GM12872 (cell line): ENCODE measurements at regions not wholly inside any gene's neighbourhood (a gene's known extent, or its start where the extent isn't known, plus 50 kb on each side); places are given as distances from the start of the nearest gene placed in this dataset.

Experiments
- TF ChIP-seq, protein P1 (sequence below): IDR thresholded peaks from 3 replicates; pipeline ENCODE4 v1.5.1; 2011; ENCODE audit warnings: low read depth, mild to moderate bottlenecking, low read length, moderate library complexity; ENCODE audit not compliant: insufficient read depth

DNA sequence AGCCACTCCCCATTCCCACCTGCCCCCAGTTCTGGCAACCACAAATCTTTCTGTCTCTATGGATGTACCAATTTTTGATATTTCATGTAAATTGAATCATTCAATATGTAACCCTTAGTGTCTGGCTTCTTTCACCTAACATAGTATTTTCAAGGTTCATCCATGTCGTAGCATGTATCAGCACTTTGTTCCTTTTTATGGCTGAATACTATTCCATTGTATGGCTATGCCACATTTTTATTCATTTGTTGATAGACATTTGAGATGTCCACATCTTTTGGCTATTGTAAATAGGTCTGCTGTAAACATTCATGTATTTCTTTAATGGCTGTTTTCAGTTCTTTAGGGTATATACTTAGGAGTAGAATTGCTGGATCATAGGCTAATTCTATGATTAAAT lies 270.5 kb downstream of the FGFR2 start:
- TF ChIP-seq, protein P1, sequence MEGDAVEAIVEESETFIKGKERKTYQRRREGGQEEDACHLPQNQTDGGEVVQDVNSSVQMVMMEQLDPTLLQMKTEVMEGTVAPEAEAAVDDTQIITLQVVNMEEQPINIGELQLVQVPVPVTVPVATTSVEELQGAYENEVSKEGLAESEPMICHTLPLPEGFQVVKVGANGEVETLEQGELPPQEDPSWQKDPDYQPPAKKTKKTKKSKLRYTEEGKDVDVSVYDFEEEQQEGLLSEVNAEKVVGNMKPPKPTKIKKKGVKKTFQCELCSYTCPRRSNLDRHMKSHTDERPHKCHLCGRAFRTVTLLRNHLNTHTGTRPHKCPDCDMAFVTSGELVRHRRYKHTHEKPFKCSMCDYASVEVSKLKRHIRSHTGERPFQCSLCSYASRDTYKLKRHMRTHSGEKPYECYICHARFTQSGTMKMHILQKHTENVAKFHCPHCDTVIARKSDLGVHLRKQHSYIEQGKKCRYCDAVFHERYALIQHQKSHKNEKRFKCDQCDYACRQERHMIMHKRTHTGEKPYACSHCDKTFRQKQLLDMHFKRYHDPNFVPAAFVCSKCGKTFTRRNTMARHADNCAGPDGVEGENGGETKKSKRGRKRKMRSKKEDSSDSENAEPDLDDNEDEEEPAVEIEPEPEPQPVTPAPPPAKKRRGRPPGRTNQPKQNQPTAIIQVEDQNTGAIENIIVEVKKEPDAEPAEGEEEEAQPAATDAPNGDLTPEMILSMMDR: no peak

DNA sequence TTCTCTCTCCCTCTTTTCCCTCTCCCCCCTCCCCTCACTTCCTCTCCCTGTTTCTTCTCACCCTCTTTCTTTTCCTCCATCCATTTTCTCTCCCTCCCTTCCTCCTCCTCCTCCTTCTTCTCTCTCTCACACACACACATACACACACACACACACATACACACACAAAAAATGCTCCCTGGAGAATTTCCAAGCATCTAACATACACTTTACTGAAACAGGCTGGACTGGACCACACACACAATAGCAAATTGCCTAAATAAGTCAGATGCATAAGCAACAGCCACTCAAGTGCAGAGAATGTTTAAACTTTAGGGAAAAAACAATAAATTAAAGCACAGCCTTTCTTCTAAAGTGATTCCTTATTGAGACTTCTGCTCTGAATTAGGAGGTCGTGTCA lies 267.7 kb downstream of the FGFR2 start:
- TF ChIP-seq, protein P1: no peak

DNA sequence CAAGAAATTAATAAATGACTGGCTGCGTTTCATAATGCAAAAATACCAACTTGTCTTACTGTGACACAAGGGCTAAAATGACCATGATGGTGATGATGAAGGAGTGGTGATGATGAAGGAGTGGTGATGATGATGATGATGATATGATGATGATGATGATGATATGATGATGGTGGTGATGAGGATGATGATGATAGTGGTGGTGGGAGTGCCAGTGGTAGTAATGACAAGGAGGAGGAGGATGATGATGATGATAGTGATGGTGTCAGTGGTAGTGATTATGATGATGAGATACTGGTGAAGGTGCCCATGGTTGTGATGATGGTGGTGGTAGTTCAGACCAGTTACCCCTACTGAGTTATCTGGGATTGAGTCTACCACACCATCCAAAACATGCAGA lies 265.9 kb downstream of the FGFR2 start:
- TF ChIP-seq, protein P1: no peak

DNA sequence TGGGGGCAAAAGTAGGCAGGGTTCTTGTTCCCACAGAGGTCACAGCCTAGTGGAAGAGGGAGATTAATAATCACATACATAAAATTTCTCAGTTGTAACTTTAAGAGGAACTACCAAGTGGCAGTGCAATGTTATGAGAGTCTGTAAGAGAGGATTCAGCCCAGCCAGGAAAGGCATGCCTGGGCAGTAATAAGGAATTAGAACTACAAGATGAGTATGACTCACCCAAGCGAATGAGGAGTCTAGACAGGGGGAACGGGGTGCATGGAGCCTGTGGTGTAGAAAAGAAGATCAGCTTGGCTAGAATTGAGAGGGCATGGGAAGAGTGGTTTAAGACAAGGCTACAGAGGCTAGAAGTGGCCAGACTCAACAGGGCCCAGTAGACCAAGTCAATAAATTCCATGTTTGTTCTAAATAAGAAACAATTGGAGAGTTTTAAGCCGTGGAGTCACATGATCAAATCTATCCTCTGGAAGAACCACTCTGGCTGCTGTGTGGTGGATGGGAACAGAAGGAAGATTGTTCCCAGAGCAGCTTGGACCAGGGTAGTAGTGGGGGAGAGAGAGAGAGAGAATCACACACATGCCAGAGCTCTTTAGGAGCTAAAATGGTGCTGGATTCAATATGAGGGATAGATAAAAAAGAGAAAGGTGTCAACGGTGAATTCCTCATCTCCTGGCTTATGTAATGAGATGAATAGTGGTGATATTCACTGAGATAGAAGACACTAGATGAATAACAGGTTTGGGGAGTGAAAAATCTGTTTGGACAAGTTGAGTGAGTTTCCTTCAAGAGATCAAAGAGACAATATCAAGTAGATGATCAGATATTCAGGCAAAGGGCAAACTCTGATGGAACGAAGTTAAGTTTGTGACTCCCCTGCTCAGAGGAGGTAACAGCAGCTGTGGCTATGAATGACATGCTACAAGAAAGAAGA lies 265.1 kb downstream of the FGFR2 start:
- TF ChIP-seq, protein P1: no peak

DNA sequence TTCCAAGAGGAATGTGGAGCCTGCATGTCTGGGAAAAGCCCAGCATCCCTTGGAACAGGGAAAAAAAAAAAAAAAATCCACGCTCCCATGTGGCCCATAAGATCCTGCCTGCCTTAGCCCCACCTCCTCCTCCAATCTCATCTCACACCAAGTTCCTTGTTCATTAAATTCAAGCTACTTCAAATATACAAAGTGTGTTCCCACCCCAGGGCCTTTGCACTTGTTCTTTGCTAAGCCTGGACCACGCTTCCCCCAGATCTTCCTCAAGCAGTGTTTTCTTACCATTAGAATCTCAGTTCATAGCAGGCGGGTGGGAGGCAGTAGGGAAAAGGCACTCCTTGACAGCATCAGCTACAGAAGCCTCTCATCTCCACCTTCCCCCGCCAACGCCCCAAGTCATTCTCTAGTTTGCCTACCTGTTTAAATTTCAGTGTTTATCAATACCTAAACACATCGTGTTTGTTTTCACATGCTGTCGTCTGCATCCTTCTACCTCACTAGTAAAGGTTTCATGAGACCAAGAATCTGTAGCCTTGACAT lies 262.8 kb downstream of the FGFR2 start:
- TF ChIP-seq, protein P1: no peak

DNA sequence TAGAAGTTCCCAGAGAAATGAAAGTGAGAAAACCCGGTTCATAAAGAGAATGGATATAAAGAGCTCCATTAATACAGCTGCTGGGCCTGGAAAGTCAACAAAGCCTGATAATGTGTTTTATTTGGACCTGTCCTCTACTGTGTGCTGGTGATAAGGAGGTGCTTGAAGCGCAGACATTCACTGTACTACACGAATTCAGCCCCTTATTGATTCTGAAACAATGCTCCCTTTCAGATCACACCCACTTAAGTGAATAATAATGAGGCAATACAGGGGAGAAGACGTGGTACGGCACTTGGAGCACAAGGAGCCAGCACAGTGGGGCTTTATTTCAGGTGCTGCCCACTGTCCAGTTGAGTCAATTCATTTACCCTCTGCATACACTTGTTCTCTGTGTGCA lies 260.8 kb downstream of the FGFR2 start:
- TF ChIP-seq, protein P1: no peak

DNA sequence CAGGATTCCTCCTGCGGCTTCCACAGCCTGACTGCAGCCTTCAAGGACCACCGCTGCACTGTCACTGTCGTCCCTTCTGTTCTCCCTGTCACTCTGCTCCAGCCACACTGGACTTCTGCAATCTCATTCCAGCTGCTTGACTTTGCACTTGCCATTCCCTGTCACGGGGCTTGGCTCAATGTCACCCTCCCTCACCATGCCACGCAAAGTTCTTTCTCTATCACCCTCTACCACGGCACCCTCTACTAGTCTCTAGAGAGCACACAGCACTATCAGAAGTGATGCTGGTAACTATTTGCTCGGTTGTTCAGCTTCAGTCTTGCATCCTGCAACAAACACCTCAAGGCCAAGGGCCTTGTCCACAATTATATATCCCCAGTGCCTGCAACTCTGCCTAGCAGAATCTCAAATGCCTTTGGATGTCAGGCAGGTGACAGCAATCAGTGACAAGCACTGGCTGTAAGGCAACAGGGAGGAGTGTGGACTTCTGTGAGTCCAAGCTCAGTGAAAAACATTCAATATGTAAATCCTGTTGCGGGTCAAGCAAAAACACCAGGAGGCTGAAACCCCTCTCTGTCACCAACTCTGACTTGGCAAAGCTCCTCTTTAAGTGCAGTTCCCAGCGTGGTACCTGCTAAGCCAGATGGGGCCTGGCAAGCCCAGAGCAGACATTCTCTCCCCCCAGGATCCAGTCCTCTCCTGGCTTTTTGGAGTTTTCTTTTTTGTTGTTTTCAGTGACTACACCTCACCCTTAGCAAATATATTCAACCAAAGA lies 259.9 kb downstream of the FGFR2 start:
- TF ChIP-seq, protein P1: no peak
